ENCODE measurements at regions not wholly inside any gene's neighbourhood (a gene's known extent, or its start where the extent isn't known, plus 50 kb on each side); places are given as distances from the start of the nearest gene placed in this dataset.

GRCh38 chr5:53243403-53243802, 133.8 kb upstream of the MOCS2 start:
- no peak for DNase-seq (ENCODE audit: low read depth)
- TF ChIP-seq CTCF (IDR thresholded peaks at IDR 0.05; ENCODE audit: low read depth, low read length, missing control alignments): no peak
- in situ Hi-C loops (cut with HindIII; ENCODE audit: low sequenced_read_pairs): no loop called here
- no peak overlapping the region for H3K4me3 ChIP-seq (ENCODE audit: low read depth, low read length)

DNA sequence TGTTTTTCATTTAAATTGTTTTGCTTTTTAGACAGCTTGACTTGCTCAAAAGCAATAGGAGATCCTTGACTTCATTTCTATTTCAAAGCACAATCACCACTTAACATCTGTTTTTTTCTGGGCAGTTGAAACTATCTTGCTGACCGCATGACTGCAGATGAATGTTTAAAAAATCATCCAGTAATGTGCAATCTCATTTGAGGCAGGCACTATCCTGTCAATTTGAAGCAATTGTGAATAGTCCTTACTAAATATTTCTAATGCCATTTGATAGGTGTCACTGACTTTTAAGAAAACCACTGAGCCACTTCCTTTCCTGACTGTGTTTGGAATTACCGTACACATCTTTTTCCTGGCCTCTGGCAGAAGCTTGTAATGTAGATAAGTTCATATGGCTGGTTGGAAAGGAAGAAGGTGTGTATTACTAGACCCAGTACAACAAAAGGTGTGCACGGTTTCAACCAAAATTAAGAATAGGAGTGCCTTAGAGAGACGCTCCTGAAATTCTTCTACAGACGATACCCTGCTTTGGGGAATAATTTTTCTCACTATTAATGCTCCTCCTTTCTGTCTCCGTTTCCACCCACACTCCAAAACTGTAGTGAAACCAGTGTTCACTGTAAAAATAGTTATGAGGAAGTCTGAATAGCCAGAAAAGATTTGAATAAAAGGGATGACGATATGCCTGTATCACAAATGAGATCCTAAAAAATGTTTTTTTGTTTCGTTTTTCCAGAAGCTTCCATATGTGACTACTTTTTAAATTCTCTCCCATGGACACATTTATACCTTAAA, 136.7 kb upstream of the MOCS2 start:
- no peak for TF ChIP-seq CTCF (IDR thresholded peaks at IDR 0.05; ENCODE audit: low read depth, low read length, missing control alignments)
- in situ Hi-C loops (cut with HindIII; ENCODE audit: low sequenced_read_pairs): loop anchor here (5.0 kb wide), 1 partner anchor 94 kb away; no protein-coding TSS in a partner anchor
- peak; percentile 68 for DNase-seq (ENCODE audit: low read depth)
- H3K4me3 ChIP-seq (ENCODE audit: low read depth, low read length): no peak overlapping the region

- DNase-seq (ENCODE audit: low read depth): peak; percentile 94
- TF ChIP-seq CTCF (IDR thresholded peaks at IDR 0.05; ENCODE audit: low read depth, low read length, missing control alignments): no peak
- H3K4me3 ChIP-seq (ENCODE audit: low read depth, low read length): no peak overlapping the region
- in situ Hi-C loops (cut with HindIII; ENCODE audit: low sequenced_read_pairs): loop anchor here (5.0 kb wide), 1 partner anchor 97 kb away; no protein-coding TSS in a partner anchor
Measured at GRCh38 chr5:53249529-53250200, 140.1 kb upstream of the MOCS2 start.

DNA sequence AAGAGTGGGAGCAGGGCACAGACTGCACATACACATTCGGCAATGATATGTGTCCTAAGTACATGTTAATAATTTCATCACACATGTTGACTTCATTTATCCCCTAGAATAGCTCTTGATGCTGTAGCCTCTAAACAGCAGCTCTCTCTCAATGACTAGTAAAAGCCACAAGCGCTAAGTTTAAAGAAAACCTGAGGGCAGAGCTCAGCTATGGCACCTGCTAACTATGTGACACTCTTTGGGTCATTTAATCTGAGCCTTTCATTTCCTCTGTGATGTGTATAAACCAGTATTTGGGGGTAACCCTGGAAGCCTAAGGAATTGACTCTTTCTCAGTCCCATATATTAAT, 140.6 kb upstream of the MOCS2 start:
- no peak for TF ChIP-seq CTCF (IDR thresholded peaks at IDR 0.05; ENCODE audit: low read depth, low read length, missing control alignments)
- no peak overlapping the region for H3K4me3 ChIP-seq (ENCODE audit: low read depth, low read length)
- no peak for DNase-seq (ENCODE audit: low read depth)
- in situ Hi-C loops (cut with HindIII; ENCODE audit: low sequenced_read_pairs): no loop called here

DNA sequence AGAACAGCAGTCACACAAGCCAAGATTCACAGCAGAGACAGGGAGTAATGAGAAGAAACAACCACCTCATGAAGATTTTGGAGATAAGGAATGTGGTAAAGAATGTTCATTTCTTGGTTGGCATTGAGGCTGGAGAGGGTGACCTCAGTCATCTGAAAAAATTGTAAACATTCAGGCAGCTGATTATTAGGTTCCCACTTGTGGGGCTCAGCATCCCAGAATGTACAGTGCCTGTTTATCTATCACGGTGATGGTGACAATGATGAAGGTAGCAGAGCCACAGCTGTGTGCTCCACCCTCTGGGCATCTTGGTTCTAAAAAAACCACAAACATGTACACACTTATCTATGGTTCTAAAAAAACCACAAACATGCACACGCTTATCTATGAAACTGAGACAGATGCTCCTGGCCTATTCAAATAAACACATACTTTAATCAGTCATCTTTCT, 143.9 kb upstream of the MOCS2 start:
- peak; percentile 13 for DNase-seq (ENCODE audit: low read depth)
- in situ Hi-C loops (cut with HindIII; ENCODE audit: low sequenced_read_pairs): no loop called here
- no peak for TF ChIP-seq CTCF (IDR thresholded peaks at IDR 0.05; ENCODE audit: low read depth, low read length, missing control alignments)
- no peak overlapping the region for H3K4me3 ChIP-seq (ENCODE audit: low read depth, low read length)

GRCh38 chr5:53256746-53257145, 147.2 kb upstream of the MOCS2 start:
- DNase-seq (ENCODE audit: low read depth): peak; percentile 35
- H3K4me3 ChIP-seq (ENCODE audit: low read depth, low read length): no peak overlapping the region
- TF ChIP-seq CTCF (IDR thresholded peaks at IDR 0.05; ENCODE audit: low read depth, low read length, missing control alignments): no peak
- in situ Hi-C loops (cut with HindIII; ENCODE audit: low sequenced_read_pairs): no loop called here

Measured in astrocyte of the cerebellum (primary cell).